ENCODE measurements at regions not wholly inside any gene's neighbourhood (a gene's known extent, or its start where the extent isn't known, plus 50 kb on each side); places are given as distances from the start of the nearest gene placed in this dataset.
"Not testable (repeated sequence)": the region's sequence is repeated elsewhere in the genome, so short reads cannot be mapped to it uniquely, and the experiment has no call there.

DNA sequence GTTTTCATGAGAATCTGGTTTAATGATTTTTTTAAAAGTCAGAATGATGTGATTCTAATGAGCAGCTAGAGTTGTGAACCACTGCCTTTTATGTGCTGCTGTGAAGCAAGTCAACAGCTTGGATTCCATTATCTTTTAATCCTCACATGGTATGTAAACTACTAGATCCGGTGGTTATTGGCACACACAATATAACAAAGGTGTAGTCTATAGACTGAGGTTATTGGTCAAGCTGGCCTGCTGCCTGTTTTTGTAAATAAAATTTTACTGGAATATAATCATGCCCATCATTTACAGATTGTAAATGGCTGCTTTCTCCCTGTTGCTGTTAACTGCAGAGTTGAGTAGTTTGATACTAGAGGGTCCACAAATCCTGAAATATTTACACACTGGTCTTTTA lies 103.1 kb downstream of the OTOL1 start:
- no peak for DNase-seq
- intact Hi-C loops (cut with DNase I): no loop called here

GRCh38 chr3:161600173-161600572 lies 103.6 kb downstream of the OTOL1 start:
- no peak for DNase-seq
- intact Hi-C loops (cut with DNase I): no loop called here

DNA sequence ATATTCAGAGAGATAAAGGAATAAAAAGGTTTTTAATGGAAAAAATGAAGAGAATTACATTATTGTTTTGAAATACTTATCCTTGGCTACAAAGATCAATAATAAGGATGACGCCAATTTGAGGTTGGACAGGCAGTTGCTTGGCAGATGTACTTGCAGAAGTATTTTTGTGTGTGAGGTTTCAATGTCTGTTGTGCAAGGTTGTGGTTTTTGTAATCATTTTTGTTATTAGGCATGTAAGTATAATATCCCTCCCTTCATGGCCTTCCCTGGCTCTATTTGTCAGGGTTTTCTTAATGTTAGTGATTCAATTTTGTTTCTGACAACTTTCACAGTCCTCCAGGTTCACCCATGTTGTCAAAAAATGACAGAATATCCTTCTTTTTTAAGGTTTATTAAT lies 105.9 kb downstream of the OTOL1 start:
- intact Hi-C loops (cut with DNase I): no loop called here
- DNase-seq: no peak

GRCh38 chr3:161602918-161603317 lies 106.3 kb downstream of the OTOL1 start:
- intact Hi-C loops (cut with DNase I): no loop called here
- no peak for DNase-seq

GRCh38 chr3:161607056-161607455 lies 110.4 kb downstream of the OTOL1 start:
- DNase-seq: no peak
- intact Hi-C loops (cut with DNase I): no loop called here

- DNase-seq: no peak
- intact Hi-C loops (cut with DNase I): no loop called here
Observed at GRCh38 chr3:161619351-161619750, 122.7 kb downstream of the OTOL1 start.

- no peak for DNase-seq
- intact Hi-C loops (cut with DNase I): no loop called here
Observed at GRCh38 chr3:161630794-161631193, 134.2 kb downstream of the OTOL1 start.

GRCh38 chr3:161631536-161631935 lies 134.9 kb downstream of the OTOL1 start:
- intact Hi-C loops (cut with DNase I): no loop called here

DNA sequence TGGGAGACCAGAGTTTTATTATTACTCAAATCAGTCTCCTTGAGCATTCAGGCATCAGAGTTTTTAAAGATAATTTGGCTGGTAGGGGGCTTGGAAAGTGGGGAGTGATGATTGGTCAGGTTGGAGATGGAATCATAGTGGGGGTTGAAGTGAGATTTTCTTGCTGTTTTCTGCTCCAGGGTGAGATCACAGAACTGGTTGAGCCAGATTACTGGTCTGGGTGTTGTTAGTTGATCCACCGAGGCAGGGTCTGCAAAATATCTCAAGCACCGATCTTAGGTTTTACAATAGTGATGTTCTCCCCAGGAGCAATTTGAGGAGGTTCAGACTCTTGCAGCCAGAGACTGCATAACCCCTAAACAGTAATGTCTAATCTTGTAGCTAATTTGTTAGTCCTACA lies 141.0 kb downstream of the OTOL1 start:
- DNase-seq: no peak
- intact Hi-C loops (cut with DNase I): no loop called here

More at GRCh38 chr3:161631536-161631935, 134.9 kb downstream of the OTOL1 start:
- no peak for DNase-seq

- intact Hi-C loops (cut with DNase I): not testable (repeated sequence)
- peak in 1 of 10 donors; percentile 30 for DNase-seq
Observed at GRCh38 chr3:161639095-161639494, 142.5 kb downstream of the OTOL1 start.

DNA sequence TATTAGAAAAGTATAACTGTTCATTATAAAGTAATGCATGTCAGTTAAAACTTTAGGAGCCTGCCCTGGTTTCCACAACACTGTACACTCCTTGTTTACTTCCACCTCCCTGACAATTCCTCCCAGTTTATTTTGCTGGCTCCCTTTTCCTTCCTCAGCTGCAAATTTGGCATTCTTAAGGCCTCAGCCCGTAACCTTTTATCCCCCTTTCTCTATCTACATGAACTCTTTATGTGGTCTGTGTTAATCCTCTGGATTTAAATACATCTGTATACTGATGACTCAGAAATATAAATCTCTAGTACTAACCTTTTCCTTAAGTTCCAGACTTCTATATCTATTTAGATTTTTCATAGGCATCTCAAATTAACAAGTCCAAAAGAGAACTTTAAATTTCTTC lies 143.6 kb downstream of the OTOL1 start:
- no peak for DNase-seq
- intact Hi-C loops (cut with DNase I): no loop called here

GRCh38 chr3:161641287-161641686 lies 144.7 kb downstream of the OTOL1 start:
- intact Hi-C loops (cut with DNase I): no loop called here
- no peak for DNase-seq

- DNase-seq: no peak
- intact Hi-C loops (cut with DNase I): no loop called here
Observed at GRCh38 chr3:161644891-161645635, 148.5 kb downstream of the OTOL1 start.

GRCh38 chr3:161647936-161648470 lies 151.4 kb downstream of the OTOL1 start:
- intact Hi-C loops (cut with DNase I): no loop called here
- DNase-seq: no peak

GRCh38 chr3:161649900-161650484 lies 153.4 kb downstream of the OTOL1 start:
- DNase-seq: no peak
- intact Hi-C loops (cut with DNase I): no loop called here

DNA sequence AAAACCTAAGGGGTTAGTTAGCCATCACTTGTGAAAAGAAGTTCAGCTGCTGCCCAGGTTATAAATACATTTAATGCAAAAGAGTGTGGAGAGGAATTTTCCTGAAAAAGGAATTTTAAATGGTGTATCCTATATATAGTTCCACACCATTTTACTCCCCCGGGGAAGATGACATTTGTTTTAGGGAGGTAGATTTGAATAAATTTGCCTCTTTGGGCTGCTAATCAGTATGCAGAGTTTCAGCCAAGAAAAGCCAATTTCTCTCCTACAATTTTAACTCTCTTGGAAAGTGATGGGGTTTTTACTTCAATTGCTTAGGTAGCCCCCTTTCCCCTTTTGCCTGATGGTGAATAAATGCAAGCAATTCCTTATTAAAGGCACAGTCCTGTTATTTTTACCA lies 161.2 kb downstream of the OTOL1 start:
- intact Hi-C loops (cut with DNase I): no loop called here
- no peak for DNase-seq

GRCh38 chr3:161671141-161671540 lies 174.5 kb downstream of the OTOL1 start:
- no peak for DNase-seq
- intact Hi-C loops (cut with DNase I): no loop called here

- DNase-seq: peak in 1 of 10 donors; percentile 23
Observed at GRCh38 chr3:161672478-161672877, 175.9 kb downstream of the OTOL1 start.

GRCh38 chr3:161673866-161674265 lies 177.3 kb downstream of the OTOL1 start:
- DNase-seq: no peak
- intact Hi-C loops (cut with DNase I): no loop called here

More at GRCh38 chr3:161672478-161672877, 175.9 kb downstream of the OTOL1 start:
- intact Hi-C loops (cut with DNase I): no loop called here

GRCh38 chr3:161674402-161674801 lies 177.8 kb downstream of the OTOL1 start:
- DNase-seq: no peak
- intact Hi-C loops (cut with DNase I): no loop called here

GRCh38 chr3:161681831-161682230 lies 185.2 kb downstream of the OTOL1 start:
- intact Hi-C loops (cut with DNase I); DNase-seq: not testable (repeated sequence)

- DNase-seq: no peak
- intact Hi-C loops (cut with DNase I): no loop called here
Observed at GRCh38 chr3:161682715-161683114, 186.1 kb downstream of the OTOL1 start.

Data from posterior cingulate gyrus (tissue), 11 donors.